NOMO-1 treated with DMSO at 0.1 percent for 48 hours (cell line): ENCODE measurements at regions not wholly inside any gene's neighbourhood (a gene's known extent, or its start where the extent isn't known, plus 50 kb on each side); places are given as distances from the start of the nearest gene placed in this dataset.
"Not testable (repeated sequence)": the region's sequence is repeated elsewhere in the genome, so short reads cannot be mapped to it uniquely, and the experiment has no call there.

Experiments used
- DNase-seq: peaks from one replicate; lab custom pipeline; 2025; ENCODE audit not compliant: unreplicated experiment; lab: John Stamatoyannopoulos, UW

DNA sequence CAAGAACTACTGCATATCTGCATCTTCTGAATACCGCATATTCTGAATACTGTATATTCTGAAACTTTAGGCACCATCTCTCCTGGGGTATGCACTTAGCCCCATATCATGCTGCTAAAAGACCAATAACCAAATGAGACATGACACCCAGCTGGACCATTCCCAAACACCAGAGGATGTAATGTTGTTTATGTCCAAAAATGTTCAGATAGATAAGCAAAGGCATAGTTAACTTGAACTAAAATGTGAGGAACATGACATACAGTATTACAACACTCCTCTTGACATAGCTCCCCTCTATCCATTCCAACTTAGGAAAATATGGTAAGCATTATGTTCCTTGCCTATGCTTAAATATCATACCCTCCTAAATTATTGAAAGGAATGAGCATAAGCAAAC is 127.3 kb downstream of the TENT5A start:
- DNase-seq = no peak

DNA sequence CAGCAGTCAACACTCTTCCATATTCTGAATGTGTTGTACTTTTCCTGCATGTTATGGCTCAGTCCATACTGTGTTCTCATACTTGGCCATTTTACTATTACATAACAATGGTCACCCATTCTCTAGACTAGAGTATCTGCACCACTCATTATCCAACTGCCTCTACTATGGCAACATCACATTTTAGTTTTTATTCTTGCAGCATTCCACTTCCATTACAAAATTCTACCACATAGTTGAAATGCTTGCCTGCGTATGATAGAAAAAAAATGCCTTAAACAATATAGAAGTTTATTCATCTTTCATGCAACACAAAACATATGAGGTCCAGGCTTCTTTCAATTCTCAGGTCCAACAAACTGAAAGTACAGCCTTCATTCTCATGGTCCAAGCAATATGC is 128.0 kb downstream of the TENT5A start:
- DNase-seq = no peak

DNA sequence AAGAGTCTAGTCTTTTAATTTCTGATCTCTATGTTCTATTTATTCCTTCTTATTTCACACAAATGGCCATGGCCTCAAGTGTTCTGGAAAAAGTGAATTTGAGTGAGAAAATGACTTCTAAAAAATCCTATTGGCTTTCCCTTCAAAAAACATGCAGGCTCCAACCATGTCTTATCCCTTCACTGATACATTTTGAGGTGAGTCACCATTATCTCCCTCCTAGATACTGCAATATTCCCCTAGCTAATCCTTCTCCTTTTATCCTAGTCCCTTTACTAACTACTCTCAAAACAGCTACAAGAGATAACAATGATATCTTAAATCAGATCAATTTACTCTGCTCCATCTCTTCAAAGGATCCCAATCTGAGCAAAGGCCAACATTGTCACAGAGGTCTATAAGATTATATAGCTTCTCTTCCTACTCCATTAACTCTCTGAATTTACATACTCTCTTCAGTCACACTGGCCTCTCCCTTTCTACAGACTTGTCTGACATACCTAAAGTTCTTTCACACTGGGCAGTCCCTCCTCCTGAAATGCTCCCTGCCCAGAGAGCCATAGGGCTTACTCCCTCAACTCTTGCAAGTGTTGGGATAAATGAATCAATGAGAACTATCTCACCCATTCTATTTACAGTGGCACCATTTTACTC is 129.2 kb downstream of the TENT5A start:
- no peak for DNase-seq

DNA sequence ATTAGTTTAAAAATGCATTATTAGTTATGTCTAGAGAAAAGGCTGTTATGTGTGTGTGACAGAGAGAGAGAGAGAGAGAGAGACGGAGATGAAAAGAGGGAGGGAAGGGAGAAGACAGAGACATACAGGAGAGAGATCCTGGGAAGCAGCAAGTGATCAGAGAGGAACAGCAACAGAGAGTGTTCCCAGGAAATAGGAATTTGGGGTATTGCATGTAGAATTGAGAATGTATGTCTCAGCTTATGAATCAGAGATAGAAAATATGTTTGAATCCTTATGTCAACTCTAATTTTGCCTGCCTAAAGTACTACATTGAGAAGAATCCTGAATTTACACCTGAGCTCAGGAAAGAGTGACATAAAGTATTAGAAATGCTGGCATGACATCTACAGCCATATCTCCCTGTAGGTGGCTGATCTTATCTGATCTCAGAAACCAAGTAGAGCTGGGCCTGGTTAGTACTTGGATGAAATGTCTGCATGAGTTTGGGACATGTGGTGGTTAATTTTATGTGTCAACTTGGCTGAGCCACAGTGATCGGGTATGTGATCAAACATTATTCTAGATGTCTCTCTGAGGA is 130.6 kb downstream of the TENT5A start:
- no peak for DNase-seq

DNA sequence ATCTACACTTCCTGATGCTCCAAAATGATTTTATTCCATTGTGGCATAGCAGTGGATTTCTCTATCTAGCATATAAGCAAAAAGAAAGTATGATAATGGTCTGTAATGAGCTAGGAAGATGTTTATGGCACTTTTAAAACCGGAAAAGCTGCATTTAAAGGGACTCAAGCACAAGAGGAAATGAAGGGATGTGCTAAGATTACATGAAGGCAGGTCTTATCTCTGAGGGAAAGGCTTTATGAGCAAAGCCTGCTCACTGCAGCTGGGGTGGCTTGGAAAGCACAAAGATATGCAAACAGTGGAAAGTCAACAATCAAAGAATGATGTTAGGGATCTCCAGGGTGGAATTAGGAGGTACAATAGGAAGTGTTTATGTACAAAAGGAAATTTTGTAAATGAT is 138.2 kb downstream of the TENT5A start:
- no peak for DNase-seq

DNA sequence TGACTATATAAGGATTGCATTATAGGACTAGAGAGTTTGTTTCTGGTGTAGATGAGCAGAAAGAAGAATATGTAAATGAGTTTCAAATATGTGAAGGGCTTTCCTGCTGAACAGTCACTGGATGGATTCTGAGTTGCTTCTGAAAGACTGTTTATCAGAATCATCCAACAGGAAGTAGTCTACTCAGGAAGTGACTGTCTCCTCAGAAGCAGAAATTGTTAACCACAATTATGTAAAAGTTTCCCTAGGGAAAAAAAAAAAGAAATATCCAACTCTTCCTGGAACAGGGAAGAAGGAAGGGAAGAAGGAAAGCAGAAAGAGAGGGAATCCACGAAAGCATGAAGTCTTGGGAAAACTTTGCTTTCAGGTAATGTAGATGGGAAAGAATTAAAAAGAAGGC is 138.9 kb downstream of the TENT5A start:
- no peak for DNase-seq

DNA sequence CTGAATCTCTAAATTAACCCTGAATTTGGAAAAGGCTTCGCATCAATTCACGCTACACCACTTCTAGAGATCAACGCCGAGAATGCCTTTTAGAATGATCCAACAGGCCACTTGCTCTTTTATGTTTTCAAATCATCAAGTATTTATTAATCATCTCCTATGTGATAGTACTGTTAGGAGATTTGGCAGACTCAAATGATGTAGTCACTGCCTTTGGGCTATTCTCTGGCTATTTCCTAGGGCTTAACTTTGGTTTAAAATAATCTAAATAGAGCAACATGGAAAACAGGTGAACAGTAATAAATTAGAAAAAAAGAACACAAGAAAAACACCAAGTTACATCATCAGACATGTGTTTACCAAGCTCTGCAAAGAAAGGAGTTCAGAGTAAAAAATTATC is 140.3 kb downstream of the TENT5A start:
- no peak for DNase-seq

DNA sequence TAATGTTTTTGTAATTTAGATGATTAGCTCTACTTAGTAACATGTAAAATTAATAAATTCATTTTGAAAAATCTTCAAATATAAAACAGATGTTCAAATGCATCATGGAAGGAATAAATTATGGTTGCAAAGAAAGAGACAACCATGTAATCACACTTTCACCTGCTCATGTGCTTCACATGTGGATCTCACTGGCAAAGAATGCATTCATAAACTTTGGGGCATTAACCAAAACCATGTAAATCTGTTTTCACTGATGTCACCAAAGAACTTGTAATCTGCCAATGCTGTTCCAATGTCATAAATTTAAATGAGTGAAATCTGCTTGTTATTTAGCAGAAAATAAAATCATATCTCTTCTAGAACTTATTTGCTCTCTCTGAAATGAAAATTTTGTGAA is 142.7 kb downstream of the TENT5A start:
- no peak for DNase-seq

DNA sequence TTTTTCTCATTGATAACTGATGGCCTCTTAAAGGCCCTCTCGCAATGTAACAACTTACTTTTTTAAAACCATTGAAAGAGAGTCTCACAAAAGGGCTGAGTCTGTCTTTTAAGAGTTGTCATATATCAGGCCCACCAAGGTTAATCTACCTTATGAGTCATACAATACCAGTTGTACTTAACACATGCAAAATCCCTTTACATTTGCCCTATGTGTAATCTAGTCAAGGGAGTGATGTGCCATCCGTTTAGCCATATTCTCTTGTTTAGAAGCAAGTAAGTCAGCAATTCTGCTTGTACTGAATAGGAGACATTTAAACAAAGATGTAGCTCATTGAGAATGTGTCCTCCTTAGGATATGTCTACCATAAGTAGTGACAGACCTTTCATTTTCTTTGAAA is 143.7 kb downstream of the TENT5A start:
- no peak for DNase-seq

DNA sequence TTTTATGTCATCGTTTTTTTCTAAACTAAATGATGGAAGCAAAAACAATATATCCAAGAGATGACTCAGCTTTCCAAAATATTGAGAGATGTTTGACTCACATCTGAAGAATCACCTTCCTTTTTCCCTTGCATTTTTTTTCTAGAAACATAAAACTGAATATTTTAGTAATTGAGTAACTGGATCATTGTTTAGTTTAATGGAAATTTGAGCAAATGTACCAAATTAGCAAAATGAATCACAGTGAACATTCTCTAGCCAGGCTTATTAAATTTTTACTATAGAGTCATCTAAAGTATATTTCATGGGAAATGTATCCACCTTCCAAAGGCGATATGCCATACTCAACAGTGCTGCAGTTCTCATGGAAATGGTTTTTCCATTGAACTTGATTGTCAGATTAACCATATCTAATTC is 145.5 kb downstream of the TENT5A start:
- DNase-seq = no peak

DNA sequence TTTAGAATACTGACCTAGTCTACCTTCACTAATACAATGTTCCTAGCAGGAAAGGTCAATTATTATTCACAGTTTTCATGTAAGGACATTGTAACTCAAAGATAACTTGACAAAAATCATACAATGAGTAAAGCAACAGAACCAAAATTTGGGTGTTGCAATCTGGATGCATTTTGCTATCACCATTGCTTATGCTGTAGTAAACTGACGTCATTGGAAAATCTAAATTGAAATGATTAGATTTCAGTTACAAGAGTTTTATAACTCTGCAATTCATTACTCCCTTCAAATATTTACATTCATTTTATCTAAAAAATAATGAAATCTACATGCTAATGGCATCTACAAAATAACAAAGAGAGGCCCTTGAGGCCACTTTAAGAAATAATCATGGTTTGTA is 147.0 kb downstream of the TENT5A start:
- no peak for DNase-seq

DNA sequence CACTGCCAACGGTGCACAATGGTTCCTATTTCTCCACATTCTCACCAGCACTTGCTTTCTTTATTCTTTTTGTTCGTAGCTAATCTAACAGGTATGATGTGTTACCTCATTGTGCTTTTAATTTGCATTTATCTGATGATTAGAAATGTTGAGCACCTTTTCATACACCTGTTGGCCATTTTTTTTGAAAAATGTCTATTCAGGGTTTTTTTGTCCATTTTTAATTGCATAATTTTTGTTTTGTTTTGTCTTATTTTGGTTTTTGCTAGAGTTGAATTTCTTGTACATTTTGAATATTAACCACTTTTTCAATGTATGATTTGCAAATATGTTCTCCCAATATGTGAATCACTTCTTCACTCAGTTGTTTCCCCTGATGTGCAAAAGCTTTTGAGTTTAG is 150.6 kb downstream of the TENT5A start:
- DNase-seq = no peak

DNA sequence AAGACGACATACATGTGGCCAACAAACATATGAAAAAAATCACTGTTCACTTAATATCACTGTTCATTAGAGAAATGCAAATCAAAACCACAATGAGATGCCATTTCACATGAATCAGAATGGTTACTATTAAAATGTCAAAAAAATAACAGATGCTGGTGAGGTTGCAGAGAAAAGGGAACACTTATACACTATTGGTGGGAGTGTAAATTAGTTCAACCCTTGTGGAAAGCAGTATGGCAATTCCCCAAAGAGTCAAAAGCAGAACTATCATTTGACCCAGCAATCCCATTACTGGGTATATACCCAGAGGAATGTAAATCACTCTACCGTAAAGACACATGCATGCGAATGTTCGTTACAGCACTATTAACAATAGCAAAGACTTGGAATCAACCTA is 152.0 kb downstream of the TENT5A start:
- not testable (repeated sequence) for DNase-seq

DNA sequence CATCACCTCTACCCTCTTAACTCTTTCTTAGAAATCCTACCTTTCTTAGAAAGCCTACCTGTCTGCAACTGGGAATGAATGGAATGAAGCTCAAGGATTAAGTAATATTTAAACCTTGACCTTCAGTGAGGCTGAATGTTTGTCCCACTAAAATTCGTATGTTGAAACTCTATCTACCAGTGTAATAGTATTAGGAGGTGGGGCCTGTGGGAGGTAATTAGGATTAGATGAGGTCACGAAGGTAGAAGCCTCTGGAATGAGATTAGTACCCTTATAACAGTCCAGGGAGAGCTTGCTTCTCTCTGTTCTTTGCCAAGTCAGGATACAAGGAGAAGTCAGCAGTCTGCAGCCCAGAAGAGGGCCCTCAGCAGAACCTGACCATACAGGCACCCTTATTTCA is 158.0 kb downstream of the TENT5A start:
- no peak for DNase-seq

DNA sequence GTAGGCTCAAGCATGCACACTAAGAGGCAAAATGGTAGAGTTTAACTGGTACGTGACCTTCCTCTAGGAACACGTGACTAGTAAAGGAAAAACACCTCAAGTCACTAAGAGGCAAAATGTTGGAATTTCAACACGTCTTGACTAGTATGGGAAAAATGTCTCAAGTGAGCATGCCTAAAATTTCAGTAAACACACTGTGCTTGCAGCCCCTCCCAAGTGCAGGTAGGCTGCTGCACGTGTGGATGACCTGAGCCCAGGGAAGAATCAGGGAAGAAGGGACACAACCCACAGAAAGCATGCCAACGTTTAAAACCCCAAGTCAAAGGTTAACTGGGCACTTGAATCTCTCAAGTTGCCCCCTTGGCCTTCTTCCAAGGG is 162.2 kb downstream of the TENT5A start:
- no peak for DNase-seq

DNA sequence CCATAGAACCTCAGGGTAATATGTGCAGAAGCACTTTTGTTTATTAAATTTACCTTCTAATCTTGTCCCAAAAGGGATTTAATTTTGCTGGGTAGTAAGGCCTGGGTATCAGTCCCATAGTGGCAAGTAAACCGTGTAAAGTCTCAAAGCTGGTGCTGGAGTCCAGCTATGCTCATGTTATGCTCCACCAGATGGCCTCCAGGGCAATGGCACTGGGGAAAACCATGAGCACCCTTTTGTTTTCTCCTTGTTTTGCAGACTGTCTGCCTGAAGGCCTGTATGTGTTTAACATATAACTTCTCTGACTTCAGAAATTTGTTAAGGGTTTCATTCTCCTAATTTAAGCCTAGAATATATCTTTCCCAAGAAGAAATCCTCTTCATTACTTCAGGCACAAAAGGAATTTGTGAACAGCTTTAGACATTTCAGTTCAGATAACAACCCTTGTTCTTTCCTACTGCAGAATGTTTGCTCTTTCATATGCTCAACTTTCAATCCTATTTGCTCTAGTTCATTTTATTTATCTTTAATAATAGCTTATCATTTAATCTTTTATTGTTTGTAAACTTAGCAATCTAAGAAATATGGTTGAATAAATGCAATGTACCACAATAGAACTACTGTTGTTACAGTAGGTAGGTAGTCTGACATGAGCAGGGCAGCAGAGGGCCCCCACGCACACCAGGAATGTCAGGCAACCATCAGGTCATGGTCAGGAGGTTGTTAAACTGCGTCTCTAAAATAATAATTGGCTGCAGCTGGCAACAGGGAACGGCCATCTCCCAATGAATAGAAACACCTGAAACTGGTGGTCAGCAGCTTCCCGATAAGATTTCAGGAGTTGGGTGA is 162.8 kb downstream of the TENT5A start:
- no peak for DNase-seq

DNA sequence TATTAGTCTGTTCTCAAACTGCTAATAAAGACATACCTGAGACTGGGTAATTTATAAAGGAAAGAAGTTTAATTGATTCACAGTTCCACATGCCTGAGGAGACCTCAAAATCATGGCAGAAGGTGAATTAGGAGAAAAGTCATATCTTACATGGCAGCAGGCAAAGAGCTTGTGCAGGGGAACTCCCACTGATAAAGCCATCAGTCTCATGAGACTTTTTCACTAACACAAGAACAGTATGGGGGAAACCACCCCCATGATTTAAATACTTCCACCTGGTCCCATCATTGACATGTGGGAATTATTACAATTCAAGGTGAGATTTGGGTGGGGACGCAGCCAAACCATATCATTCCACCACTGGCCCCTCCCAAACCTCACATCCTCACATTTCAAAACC is 166.8 kb downstream of the TENT5A start:
- DNase-seq = not testable (repeated sequence)

DNA sequence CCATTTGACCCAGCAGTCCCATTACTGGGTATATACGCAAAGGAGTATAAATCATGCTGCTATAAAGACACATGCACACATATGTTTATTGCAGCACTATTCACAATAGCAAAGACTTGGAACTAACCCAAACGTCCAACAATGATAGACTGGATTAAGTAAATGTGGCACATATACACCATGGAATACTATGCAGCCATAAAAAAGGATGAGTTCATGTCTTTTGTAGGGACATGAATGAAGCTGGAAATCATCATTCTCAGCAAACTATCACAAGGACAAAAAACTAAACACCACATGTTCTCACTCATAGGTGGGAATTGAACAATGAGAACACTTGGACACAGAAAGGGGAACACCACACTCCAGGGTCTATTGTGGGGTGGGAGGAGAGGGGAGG is 168.3 kb downstream of the TENT5A start:
- not testable (repeated sequence) for DNase-seq

DNA sequence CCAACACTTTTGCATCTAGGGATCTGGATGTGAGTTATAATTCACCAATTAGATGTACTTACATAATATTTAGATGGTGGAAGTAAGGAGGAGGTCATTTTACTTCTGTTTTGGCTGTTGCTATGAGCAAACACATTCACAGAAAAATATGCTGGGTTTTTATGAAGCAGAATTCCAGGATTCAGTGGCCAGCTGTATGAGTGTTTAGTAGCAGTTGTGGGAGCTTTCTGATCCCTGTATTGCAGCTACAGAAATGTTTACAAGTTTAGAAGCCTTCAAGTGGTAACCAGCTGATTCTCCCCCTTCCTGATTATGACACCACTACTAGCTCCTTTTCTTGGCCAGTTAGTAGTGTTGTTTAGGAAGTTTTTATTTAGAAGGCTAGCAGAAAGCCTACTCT is 177.0 kb downstream of the TENT5A start:
- DNase-seq = no peak

DNA sequence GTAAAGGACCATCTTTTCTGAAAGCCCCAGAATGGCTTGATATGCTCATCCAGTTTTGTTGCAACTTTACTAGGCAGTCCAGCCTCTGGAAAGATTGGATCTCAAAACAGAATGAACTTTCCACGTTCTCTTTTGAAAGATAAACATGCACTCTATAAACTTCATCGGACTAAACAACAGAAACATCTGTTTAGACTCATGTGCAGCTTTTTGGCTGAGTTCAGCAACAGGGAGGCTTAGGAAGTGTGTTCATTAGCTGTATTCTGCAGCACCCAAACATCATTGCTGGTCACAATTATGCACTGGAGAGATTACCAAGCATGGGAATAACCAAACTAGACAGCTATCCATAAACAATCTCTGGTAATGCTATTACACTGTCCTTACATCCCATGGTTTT is 180.5 kb downstream of the TENT5A start:
- no peak for DNase-seq

DNA sequence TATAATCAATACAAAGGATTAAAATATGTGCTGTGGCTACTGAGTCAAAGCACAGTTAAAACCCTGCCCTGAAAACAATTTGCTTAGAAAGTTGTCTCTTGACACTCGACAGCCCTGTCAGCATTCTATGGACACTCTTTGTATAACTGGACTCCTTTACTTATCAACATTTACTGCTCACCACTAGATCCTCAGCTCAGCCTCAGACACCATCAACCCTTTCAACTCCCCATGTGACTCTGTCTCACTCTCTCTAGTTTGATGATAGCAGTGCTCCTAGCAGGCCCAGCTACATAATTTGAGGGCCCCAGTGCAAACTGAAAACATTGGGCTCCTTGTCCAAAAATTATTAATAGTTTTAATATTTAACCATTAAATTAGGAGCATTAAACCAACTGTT is 181.8 kb downstream of the TENT5A start:
- no peak for DNase-seq

DNA sequence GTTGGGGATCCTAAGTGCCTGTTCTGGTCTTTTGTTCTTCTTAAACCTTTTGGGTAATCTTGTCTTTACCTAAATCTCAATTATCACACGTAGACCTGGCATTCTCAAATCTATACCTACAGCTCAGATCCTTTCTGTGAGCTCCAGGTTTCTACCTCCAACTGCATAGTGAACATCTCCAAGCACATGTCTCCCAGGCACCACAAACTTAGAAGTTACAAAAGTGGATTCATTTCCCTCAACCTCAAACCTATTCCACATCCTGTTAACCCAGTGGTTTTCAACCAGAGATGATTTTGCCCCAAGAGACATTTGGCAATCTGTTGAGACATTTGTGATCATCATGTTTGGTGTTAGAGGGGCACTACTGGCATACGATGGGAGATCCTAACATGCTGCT is 183.5 kb downstream of the TENT5A start:
- no peak for DNase-seq
